ENCODE measurements at regions not wholly inside any gene's neighbourhood (a gene's known extent, or its start where the extent isn't known, plus 50 kb on each side); places are given as distances from the start of the nearest gene placed in this dataset.

GRCh38 chr10:117860823-117861222 is 185.9 kb downstream of the RAB11FIP2 start:
- H3K4me1 ChIP-seq (ENCODE audit: control insufficient read depth, extremely low read depth, insufficient read depth, low read length): no peaks in the 10 kb centered on the region
- no peak overlapping the region for H3K27ac ChIP-seq (ENCODE audit: insufficient read depth, low read length)
- H4K20me1 ChIP-seq (ENCODE audit: control insufficient read depth, extremely low read depth, insufficient read depth, low read length): no peaks in the 10 kb centered on the region
- no peak overlapping the region for H3K9ac ChIP-seq (ENCODE audit: insufficient read depth, low read length)
- no peak overlapping the region for H2AFZ ChIP-seq (ENCODE audit: low read length)
- no peak for TF ChIP-seq EZH2 (IDR thresholded peaks at IDR 0.05; ENCODE audit: low read length, missing control alignments)
- TF ChIP-seq, protein P1, sequence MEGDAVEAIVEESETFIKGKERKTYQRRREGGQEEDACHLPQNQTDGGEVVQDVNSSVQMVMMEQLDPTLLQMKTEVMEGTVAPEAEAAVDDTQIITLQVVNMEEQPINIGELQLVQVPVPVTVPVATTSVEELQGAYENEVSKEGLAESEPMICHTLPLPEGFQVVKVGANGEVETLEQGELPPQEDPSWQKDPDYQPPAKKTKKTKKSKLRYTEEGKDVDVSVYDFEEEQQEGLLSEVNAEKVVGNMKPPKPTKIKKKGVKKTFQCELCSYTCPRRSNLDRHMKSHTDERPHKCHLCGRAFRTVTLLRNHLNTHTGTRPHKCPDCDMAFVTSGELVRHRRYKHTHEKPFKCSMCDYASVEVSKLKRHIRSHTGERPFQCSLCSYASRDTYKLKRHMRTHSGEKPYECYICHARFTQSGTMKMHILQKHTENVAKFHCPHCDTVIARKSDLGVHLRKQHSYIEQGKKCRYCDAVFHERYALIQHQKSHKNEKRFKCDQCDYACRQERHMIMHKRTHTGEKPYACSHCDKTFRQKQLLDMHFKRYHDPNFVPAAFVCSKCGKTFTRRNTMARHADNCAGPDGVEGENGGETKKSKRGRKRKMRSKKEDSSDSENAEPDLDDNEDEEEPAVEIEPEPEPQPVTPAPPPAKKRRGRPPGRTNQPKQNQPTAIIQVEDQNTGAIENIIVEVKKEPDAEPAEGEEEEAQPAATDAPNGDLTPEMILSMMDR (conservative IDR thresholded peaks at IDR 0.05 in 1 of 2, IDR thresholded peaks at IDR 0.05 in 1 of 2; ENCODE audit: low read depth in 1 of 2, low read length in 2 of 2): peak in 1 of 2 donors; percentile 13
- no peaks in the 10 kb centered on the region for H3K9me3 ChIP-seq (ENCODE audit: control insufficient read depth, insufficient read depth, low read depth, low read length)
- no peaks in the 10 kb centered on the region for H3K27me3 ChIP-seq (ENCODE audit: control insufficient read depth, insufficient read depth, low read length)
- no peaks in the 10 kb centered on the region for H3K36me3 ChIP-seq (ENCODE audit: control insufficient read depth, insufficient read depth, low read length)
- H3K79me2 ChIP-seq (ENCODE audit: control insufficient read depth, insufficient read depth, low read length): no peaks in the 10 kb centered on the region
- H3K4me2 ChIP-seq (ENCODE audit: extremely low read depth, insufficient read depth, low read length): no peak overlapping the region
- DNase-seq (ENCODE audit: low read depth in 2 of 2): peak in 1 of 2 donors; percentile 1
- H3K4me3 ChIP-seq (replicated peaks in 1 of 4; ENCODE audit: control extremely low read depth in 1 of 4, insufficient read depth in 1 of 4, low read depth in 3 of 4, low read length in 4 of 4): no peak overlapping the region

DNA sequence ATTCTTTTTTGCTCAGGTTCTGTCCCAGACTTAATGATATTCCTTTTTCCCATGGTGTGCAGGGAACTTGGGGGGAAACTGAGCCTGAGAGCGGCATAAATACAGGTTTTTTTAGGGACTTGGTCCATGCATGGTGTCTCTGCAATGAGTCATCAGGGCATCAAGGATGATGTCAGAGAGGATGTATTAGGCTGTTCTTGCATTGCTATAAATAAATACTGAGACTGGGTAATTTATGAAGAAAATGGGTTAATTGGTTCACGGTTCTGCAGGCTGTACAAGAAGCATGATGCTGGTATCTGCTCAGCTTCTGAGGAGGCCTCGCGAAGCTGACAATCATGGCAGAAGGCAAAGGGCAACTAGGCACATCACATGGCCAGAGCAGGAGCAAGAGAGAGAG is 185.4 kb downstream of the RAB11FIP2 start:
- Histone ChIP-seq H3K79me2 (ENCODE audit: control insufficient read depth, insufficient read depth, low read length) (no peaks in the 10 kb centered on the region), H4K20me1 (ENCODE audit: control insufficient read depth, extremely low read depth, insufficient read depth, low read length) (no peaks in the 10 kb centered on the region), H3K4me3 (replicated peaks in 1 of 4; ENCODE audit: control extremely low read depth in 1 of 4, insufficient read depth in 1 of 4, low read depth in 3 of 4, low read length in 4 of 4) (no peak overlapping the region), H3K4me2 (ENCODE audit: extremely low read depth, insufficient read depth, low read length) (no peak overlapping the region), H3K9ac (ENCODE audit: insufficient read depth, low read length) (no peak overlapping the region), H3K27me3 (ENCODE audit: control insufficient read depth, insufficient read depth, low read length) (no peaks in the 10 kb centered on the region), H3K9me3 (ENCODE audit: control insufficient read depth, insufficient read depth, low read depth, low read length) (no peaks in the 10 kb centered on the region), H3K27ac (ENCODE audit: insufficient read depth, low read length) (no peak overlapping the region), H3K36me3 (ENCODE audit: control insufficient read depth, insufficient read depth, low read length) (no peaks in the 10 kb centered on the region), H3K4me1 (ENCODE audit: control insufficient read depth, extremely low read depth, insufficient read depth, low read length) (no peaks in the 10 kb centered on the region), H2AFZ (ENCODE audit: low read length) (no peak overlapping the region)
- no peak for DNase-seq (ENCODE audit: low read depth in 2 of 2)
- TF ChIP-seq, protein P1 (conservative IDR thresholded peaks at IDR 0.05 in 1 of 2, IDR thresholded peaks at IDR 0.05 in 1 of 2; ENCODE audit: low read depth in 1 of 2, low read length in 2 of 2): no peak
- TF ChIP-seq EZH2 (IDR thresholded peaks at IDR 0.05; ENCODE audit: low read length, missing control alignments): no peak

GRCh38 chr10:117863771-117864170 is 183.0 kb downstream of the RAB11FIP2 start:
- Histone ChIP-seq H2AFZ (ENCODE audit: low read length) (no peak overlapping the region), H3K4me1 (ENCODE audit: control insufficient read depth, extremely low read depth, insufficient read depth, low read length) (no peaks in the 10 kb centered on the region), H3K27me3 (ENCODE audit: control insufficient read depth, insufficient read depth, low read length) (no peaks in the 10 kb centered on the region), H3K9ac (ENCODE audit: insufficient read depth, low read length) (no peak overlapping the region), H3K4me2 (ENCODE audit: extremely low read depth, insufficient read depth, low read length) (no peak overlapping the region), H3K36me3 (ENCODE audit: control insufficient read depth, insufficient read depth, low read length) (no peaks in the 10 kb centered on the region), H3K9me3 (ENCODE audit: control insufficient read depth, insufficient read depth, low read depth, low read length) (no peaks in the 10 kb centered on the region), H3K27ac (ENCODE audit: insufficient read depth, low read length) (no peak overlapping the region), H4K20me1 (ENCODE audit: control insufficient read depth, extremely low read depth, insufficient read depth, low read length) (no peaks in the 10 kb centered on the region), H3K79me2 (ENCODE audit: control insufficient read depth, insufficient read depth, low read length) (no peaks in the 10 kb centered on the region), H3K4me3 (replicated peaks in 1 of 4; ENCODE audit: control extremely low read depth in 1 of 4, insufficient read depth in 1 of 4, low read depth in 3 of 4, low read length in 4 of 4) (no peak overlapping the region)
- TF ChIP-seq EZH2 (IDR thresholded peaks at IDR 0.05; ENCODE audit: low read length, missing control alignments): no peak
- TF ChIP-seq, protein P1 (conservative IDR thresholded peaks at IDR 0.05 in 1 of 2, IDR thresholded peaks at IDR 0.05 in 1 of 2; ENCODE audit: low read depth in 1 of 2, low read length in 2 of 2): no peak
- no peak for DNase-seq (ENCODE audit: low read depth in 2 of 2)
